ENCODE measurements at regions not wholly inside any gene's neighbourhood (a gene's known extent, or its start where the extent isn't known, plus 50 kb on each side); places are given as distances from the start of the nearest gene placed in this dataset.

DNA sequence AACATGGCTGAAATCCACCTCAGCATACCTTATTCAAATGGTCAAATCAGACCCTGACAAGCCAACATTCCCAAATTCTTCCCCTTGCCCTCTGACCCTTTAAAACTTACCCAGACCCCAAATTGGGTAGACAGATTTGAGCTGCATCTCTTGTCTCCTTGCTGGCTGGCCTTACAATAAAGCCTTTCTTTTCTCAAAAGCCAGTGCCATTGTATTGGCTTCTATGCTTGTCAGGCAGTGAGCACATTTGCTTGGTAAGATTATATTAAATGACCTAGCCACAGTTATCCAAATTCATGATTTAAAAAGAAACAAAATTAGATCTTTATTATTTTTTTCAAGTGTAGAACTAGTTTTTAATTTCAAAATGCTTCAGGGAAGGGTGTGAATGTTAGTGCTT, 67.8 kb upstream of the FAM83B start:
- no peak overlapping the region for H3K27ac ChIP-seq
- H3K4me1 ChIP-seq: no peaks in the 10 kb centered on the region
- H3K9me3 ChIP-seq: no peaks in the 10 kb centered on the region
- TF ChIP-seq, protein P1, sequence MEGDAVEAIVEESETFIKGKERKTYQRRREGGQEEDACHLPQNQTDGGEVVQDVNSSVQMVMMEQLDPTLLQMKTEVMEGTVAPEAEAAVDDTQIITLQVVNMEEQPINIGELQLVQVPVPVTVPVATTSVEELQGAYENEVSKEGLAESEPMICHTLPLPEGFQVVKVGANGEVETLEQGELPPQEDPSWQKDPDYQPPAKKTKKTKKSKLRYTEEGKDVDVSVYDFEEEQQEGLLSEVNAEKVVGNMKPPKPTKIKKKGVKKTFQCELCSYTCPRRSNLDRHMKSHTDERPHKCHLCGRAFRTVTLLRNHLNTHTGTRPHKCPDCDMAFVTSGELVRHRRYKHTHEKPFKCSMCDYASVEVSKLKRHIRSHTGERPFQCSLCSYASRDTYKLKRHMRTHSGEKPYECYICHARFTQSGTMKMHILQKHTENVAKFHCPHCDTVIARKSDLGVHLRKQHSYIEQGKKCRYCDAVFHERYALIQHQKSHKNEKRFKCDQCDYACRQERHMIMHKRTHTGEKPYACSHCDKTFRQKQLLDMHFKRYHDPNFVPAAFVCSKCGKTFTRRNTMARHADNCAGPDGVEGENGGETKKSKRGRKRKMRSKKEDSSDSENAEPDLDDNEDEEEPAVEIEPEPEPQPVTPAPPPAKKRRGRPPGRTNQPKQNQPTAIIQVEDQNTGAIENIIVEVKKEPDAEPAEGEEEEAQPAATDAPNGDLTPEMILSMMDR (IDR thresholded peaks at IDR 0.05): no peak
- ATAC-seq (no peak), DNase-seq (no peak)
- intact Hi-C loops (cut with DNase I): no loop called here
- no peaks in the 10 kb centered on the region for H3K36me3 ChIP-seq
- H3K4me3 ChIP-seq: no peak overlapping the region
- H3K27me3 ChIP-seq: no peaks in the 10 kb centered on the region

DNA sequence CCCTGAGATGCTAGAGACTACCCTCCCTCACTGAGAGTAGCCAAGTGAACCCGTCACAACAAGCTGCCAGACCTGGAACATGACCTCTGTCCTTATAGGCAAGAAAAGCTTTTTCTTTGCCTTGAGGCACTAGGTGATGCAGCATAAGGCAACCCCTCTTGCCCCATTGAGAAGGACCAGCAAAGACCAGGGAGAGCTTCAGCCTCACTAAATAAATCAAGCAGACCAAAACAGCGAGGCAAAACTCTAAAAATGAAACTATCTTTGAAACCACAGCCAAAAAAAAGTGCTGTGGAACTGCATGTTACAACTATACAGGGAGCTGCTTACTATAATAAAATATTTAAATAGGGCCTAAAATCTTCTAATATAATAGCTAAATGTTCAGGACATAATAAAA, 62.6 kb upstream of the FAM83B start:
- H3K27me3 ChIP-seq: no peaks in the 10 kb centered on the region
- DNase-seq (no peak), ATAC-seq (no peak)
- H3K9me3 ChIP-seq: no peaks in the 10 kb centered on the region
- H3K36me3 ChIP-seq: no peaks in the 10 kb centered on the region
- intact Hi-C loops (cut with DNase I): no loop called here
- no peaks in the 10 kb centered on the region for H3K4me1 ChIP-seq
- H3K4me3 ChIP-seq: no peak overlapping the region
- H3K27ac ChIP-seq: no peak overlapping the region
- TF ChIP-seq, protein P1 (IDR thresholded peaks at IDR 0.05): no peak

DNA sequence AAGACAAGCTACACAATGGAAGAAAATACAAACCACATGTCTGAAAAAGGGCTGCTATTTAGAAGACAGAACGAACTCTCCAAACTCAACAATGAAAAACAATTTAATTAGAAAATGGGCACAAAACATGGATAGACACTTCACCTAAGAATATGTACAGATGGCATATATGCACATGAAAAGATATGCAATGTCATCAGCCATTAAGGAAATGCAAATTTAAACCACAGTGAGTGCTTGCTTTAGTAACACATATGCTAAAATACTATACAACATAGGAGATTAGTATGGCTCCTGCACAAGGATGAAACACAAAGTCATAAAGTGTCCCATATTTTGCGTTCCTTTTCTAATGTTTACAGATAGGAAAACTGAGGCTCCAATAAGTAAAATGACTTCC, 60.4 kb upstream of the FAM83B start:
- no peak for ATAC-seq
- H3K9me3 ChIP-seq: no peaks in the 10 kb centered on the region
- no peak for DNase-seq
- no peaks in the 10 kb centered on the region for H3K36me3 ChIP-seq
- TF ChIP-seq, protein P1 (IDR thresholded peaks at IDR 0.05): no peak
- intact Hi-C loops (cut with DNase I): no loop called here
- H3K4me1 ChIP-seq: no peaks in the 10 kb centered on the region
- H3K4me3 ChIP-seq: no peak overlapping the region
- no peak overlapping the region for H3K27ac ChIP-seq
- no peaks in the 10 kb centered on the region for H3K27me3 ChIP-seq

DNA sequence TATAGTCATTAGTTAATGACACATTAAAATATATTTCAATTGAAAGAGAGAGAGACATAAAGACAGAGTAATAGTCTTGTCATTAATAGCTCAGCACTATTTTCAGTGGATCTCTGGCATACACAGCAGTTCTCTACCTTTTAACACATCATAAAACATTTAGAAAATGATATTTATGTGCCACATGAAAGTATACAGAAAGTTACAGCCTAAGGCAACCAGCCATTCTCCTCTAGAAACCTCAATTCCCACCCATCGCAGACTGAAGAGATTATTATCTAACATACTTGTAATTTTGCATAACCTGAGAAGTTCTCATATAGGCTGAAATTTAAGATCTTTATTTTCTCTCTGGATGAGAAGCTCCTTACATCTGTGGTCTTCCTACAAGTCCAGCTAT, 58.7 kb upstream of the FAM83B start:
- Histone ChIP-seq H3K27ac (no peak overlapping the region), H3K4me3 (no peak overlapping the region), H3K36me3 (no peaks in the 10 kb centered on the region), H3K27me3 (no peaks in the 10 kb centered on the region), H3K9me3 (no peaks in the 10 kb centered on the region), H3K4me1 (no peaks in the 10 kb centered on the region)
- ATAC-seq (no peak), DNase-seq (no peak)
- TF ChIP-seq, protein P1 (IDR thresholded peaks at IDR 0.05): no peak
- intact Hi-C loops (cut with DNase I): no loop called here
